MM.1S (cell line): ENCODE measurements at regions not wholly inside any gene's neighbourhood (a gene's known extent, or its start where the extent isn't known, plus 50 kb on each side); places are given as distances from the start of the nearest gene placed in this dataset.

Source experiments
- DNase-seq: peaks from one replicate; pipeline ENCODE4 v3.0.0-alpha.2; 2015
- H2AFZ ChIP-seq: fragments of 300-600 bp; sonication (generic); 2 replicates; pipeline ENCODE4 v1.6.0; 2016; ENCODE audit warnings: antibody characterized with exemption, low read length
- H3F3A ChIP-seq: fragments of 300-600 bp; sonication (generic); 2 replicates; pipeline ENCODE4 v1.6.1; 2016; ENCODE audit warnings: mild to moderate bottlenecking, antibody characterized with exemption, low read length, moderate library complexity, mixed read lengths; ENCODE audit not compliant: insufficient read depth
- H3K27ac ChIP-seq: fragments of 300-600 bp; sonication (generic); 2 replicates; pipeline ENCODE4 v1.5.1; 2016; ENCODE audit warnings: mild to moderate bottlenecking, low read length
- H3K27me3 ChIP-seq: fragments of 300-600 bp; sonication (generic); replicated peaks from 2 replicates; pipeline ENCODE4 v1.6.0; 2016; ENCODE audit warnings: low read length; ENCODE audit not compliant: insufficient read depth
- H3K36me3 ChIP-seq: fragments of 300-600 bp; sonication (generic); replicated peaks from 2 replicates; pipeline ENCODE4 v1.6.1; 2016; ENCODE audit warnings: mild to moderate bottlenecking, low read length, mixed read lengths; ENCODE audit not compliant: insufficient read depth
- H3K4me1 ChIP-seq: fragments of 300-600 bp; sonication (generic); 2 replicates; pipeline ENCODE4 v1.6.1; 2016; ENCODE audit warnings: low read length, mixed read lengths
- H3K4me2 ChIP-seq: fragments of 300-600 bp; sonication (generic); 2 replicates; pipeline ENCODE4 v1.6.0; 2016; ENCODE audit warnings: low read depth, low read length
- H3K4me3 ChIP-seq: fragments of 300-600 bp; sonication (generic); 2 replicates; pipeline ENCODE4 v1.5.1; 2016; ENCODE audit warnings: low read length, mixed read lengths
- H3K79me2 ChIP-seq: fragments of 300-600 bp; sonication (generic); 2 replicates; pipeline ENCODE4 v1.6.1; 2016; ENCODE audit warnings: mixed run types, low read length, mixed read lengths
- H3K9ac ChIP-seq: fragments of 300-600 bp; sonication (generic); 2 replicates; pipeline ENCODE4 v1.6.1; 2016; ENCODE audit warnings: low read length, mixed read lengths
- H3K9me2 ChIP-seq: fragments of 300-600 bp; sonication (generic); replicated peaks from 2 replicates; pipeline ENCODE4 v1.6.1; 2016; ENCODE audit warnings: mild to moderate bottlenecking, low read length, mixed read lengths; ENCODE audit not compliant: insufficient read depth
- H3K9me3 ChIP-seq: fragments of 300-600 bp; sonication (generic); replicated peaks from 2 replicates; pipeline ENCODE4 v1.6.1; 2016; ENCODE audit warnings: mild to moderate bottlenecking, low read length, mixed read lengths; ENCODE audit not compliant: insufficient read depth
- H4K20me1 ChIP-seq: fragments of 300-600 bp; sonication (generic); 2 replicates; pipeline ENCODE4 v1.6.1; 2016; ENCODE audit warnings: mild to moderate bottlenecking, low read length, moderate library complexity, mixed read lengths; ENCODE audit not compliant: insufficient read depth
- EZH2 ChIP-seq: fragments of 300-600 bp; sonication (generic); optimal IDR thresholded peaks from 2 replicates; pipeline ENCODE3; 2017; ENCODE audit warnings: low read depth, mild to moderate bottlenecking, antibody characterized with exemption, low read length, mixed read lengths
- EZH2phosphoT487 ChIP-seq: fragments of 300-600 bp; sonication (generic); IDR thresholded peaks from 2 replicates; pipeline ENCODE4 v1.6.1; 2018; ENCODE audit warnings: antibody characterized with exemption, low read length
- TF ChIP-seq, protein P1 (sequence below): fragments of 300-600 bp; sonication (generic); IDR thresholded peaks from 2 replicates; pipeline ENCODE4 v1.5.1; 2016; ENCODE audit warnings: antibody characterized with exemption, low read length, mixed read lengths

DNA sequence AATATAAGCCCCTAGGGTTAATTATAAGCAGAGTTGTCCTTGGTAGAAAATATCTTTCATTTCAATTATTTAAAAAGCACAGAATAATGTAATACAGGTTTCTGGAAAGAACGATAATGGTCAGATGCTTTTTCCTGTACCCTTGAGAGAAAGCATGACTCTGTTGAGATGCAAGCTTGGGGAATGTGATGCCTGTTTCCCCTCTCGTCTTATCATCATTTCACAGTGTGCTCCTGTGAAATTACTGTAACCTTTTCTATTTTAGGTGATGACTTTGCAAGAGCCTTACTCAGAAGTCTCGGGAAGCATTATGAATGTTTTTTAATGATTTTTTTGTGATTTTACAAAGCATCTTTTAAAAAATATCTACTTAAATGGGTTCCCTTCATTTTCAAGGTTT is 243.0 kb downstream of the POLR1F start:
- Histone ChIP-seq H3K27ac (no peak overlapping the region), H2AFZ (no peak overlapping the region), H3K4me3 (no peak overlapping the region), H3K9me2 (no peaks in the 10 kb centered on the region), H3F3A (no peaks in the 10 kb centered on the region), H4K20me1 (no peaks in the 10 kb centered on the region), H3K4me1 (no peaks in the 10 kb centered on the region), H3K9me3 (no peaks in the 10 kb centered on the region), H3K9ac (no peak overlapping the region), H3K4me2 (no peak overlapping the region), H3K79me2 (no peaks in the 10 kb centered on the region), H3K36me3 (no peaks in the 10 kb centered on the region), H3K27me3 (no peaks in the 10 kb centered on the region)
- TF ChIP-seq, protein P1, sequence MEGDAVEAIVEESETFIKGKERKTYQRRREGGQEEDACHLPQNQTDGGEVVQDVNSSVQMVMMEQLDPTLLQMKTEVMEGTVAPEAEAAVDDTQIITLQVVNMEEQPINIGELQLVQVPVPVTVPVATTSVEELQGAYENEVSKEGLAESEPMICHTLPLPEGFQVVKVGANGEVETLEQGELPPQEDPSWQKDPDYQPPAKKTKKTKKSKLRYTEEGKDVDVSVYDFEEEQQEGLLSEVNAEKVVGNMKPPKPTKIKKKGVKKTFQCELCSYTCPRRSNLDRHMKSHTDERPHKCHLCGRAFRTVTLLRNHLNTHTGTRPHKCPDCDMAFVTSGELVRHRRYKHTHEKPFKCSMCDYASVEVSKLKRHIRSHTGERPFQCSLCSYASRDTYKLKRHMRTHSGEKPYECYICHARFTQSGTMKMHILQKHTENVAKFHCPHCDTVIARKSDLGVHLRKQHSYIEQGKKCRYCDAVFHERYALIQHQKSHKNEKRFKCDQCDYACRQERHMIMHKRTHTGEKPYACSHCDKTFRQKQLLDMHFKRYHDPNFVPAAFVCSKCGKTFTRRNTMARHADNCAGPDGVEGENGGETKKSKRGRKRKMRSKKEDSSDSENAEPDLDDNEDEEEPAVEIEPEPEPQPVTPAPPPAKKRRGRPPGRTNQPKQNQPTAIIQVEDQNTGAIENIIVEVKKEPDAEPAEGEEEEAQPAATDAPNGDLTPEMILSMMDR = no peak
- TF ChIP-seq EZH2phosphoT487 = no peak
- TF ChIP-seq EZH2 = no peak
- DNase-seq = no peak

DNA sequence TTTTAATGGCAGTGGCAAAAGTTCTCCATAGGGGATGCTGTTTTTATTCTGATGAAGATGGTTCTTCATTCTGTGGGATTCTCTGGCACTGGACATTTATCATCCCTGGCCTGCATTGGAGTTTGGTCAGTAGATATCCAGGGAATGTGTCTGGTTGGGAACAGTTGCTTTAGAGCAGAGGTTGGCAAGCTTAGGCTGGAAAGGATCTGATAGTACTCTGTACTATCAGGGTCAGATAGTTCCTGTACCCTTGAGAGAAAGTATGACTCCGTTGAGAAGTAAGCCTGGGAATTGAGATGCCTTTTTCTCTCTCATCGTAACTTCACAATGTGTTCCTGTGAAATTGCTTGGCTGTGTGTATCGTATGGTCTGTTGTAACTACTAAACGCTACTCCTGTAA is 244.1 kb downstream of the POLR1F start:
- no peak overlapping the region for H3K4me3 ChIP-seq
- H3K79me2 ChIP-seq = no peaks in the 10 kb centered on the region
- no peaks in the 10 kb centered on the region for H4K20me1 ChIP-seq
- H2AFZ ChIP-seq = no peak overlapping the region
- H3K4me2 ChIP-seq = no peak overlapping the region
- no peaks in the 10 kb centered on the region for H3K27me3 ChIP-seq
- no peaks in the 10 kb centered on the region for H3K9me3 ChIP-seq
- H3K9ac ChIP-seq = no peak overlapping the region
- no peaks in the 10 kb centered on the region for H3F3A ChIP-seq
- H3K27ac ChIP-seq = no peak overlapping the region
- DNase-seq = no peak
- no peaks in the 10 kb centered on the region for H3K4me1 ChIP-seq
- no peaks in the 10 kb centered on the region for H3K36me3 ChIP-seq
- H3K9me2 ChIP-seq = no peaks in the 10 kb centered on the region
- TF ChIP-seq EZH2phosphoT487 (no peak), EZH2 (no peak)
- TF ChIP-seq, protein P1 = no peak

DNA sequence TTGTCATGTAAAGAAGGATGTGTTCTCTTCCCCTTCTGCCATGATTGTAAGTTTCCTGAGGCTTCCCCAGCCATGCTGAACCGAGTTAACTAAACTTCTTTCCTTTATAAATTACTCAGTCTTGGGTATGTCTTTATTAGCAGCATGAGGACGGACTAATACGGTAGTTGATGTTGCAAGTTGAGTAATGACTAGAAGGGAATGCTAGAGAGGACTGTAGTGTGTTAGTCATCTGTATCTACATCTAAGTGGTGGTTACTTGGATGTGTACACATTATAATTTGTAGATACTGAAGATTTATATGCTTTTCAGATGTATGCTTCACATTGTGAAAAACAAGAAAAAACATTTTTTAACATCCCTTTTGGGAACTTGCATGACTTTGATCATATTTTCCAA is 244.6 kb downstream of the POLR1F start:
- Histone ChIP-seq H3K9me3 (no peaks in the 10 kb centered on the region), H2AFZ (no peak overlapping the region), H3K9ac (no peak overlapping the region), H3K27ac (no peak overlapping the region), H3K36me3 (no peaks in the 10 kb centered on the region), H3K4me1 (no peaks in the 10 kb centered on the region), H3K27me3 (no peaks in the 10 kb centered on the region), H3K4me3 (no peak overlapping the region), H3F3A (no peaks in the 10 kb centered on the region), H4K20me1 (no peaks in the 10 kb centered on the region), H3K79me2 (no peaks in the 10 kb centered on the region), H3K9me2 (no peaks in the 10 kb centered on the region), H3K4me2 (no peak overlapping the region)
- TF ChIP-seq EZH2 (no peak), EZH2phosphoT487 (no peak)
- TF ChIP-seq, protein P1 = no peak
- no peak for DNase-seq
